ENCODE measurements at regions not wholly inside any gene's neighbourhood (a gene's known extent, or its start where the extent isn't known, plus 50 kb on each side); places are given as distances from the start of the nearest gene placed in this dataset.

- Histone ChIP-seq H3K4me3 (no peak overlapping the region), H3K9me3 (no peaks in the 10 kb centered on the region), H3K27ac (no peak overlapping the region), H3K36me3 (no peaks in the 10 kb centered on the region), H3K4me1 (no peaks in the 10 kb centered on the region), H3K27me3 (no peaks in the 10 kb centered on the region)
- no peak for DNase-seq
- TF ChIP-seq POLR2AphosphoS5 (IDR thresholded peaks at IDR 0.05): no peak
- no peak for TF ChIP-seq EP300 (IDR thresholded peaks at IDR 0.05)
- no peak for TF ChIP-seq POLR2A (IDR thresholded peaks at IDR 0.05)
- TF ChIP-seq CTCF (IDR thresholded peaks at IDR 0.05): no peak
- 59 to 81% methylated on average over 5 of the region's 5 CpGs for WGBS, 2 donors
- intact Hi-C loops (cut with DNase I): no loop called here
These were observed 120.4 kb upstream of the NEDD4L start for GRCh38 chr18:57923611-57924010.

- no peaks in the 10 kb centered on the region for H3K9me3 ChIP-seq
- 92 to 95% methylated on average over 3 of the region's 3 CpGs for WGBS, 2 donors
- H3K27me3 ChIP-seq: no peaks in the 10 kb centered on the region
- no peak for DNase-seq
- intact Hi-C loops (cut with DNase I): no loop called here
- H3K27ac ChIP-seq: no peak overlapping the region
- no peaks in the 10 kb centered on the region for H3K36me3 ChIP-seq
- H3K4me3 ChIP-seq: no peak overlapping the region
- H3K4me1 ChIP-seq: no peaks in the 10 kb centered on the region
- no peak for TF ChIP-seq EP300 (IDR thresholded peaks at IDR 0.05)
- TF ChIP-seq POLR2AphosphoS5 (IDR thresholded peaks at IDR 0.05): no peak
- no peak for TF ChIP-seq POLR2A (IDR thresholded peaks at IDR 0.05)
- TF ChIP-seq CTCF (IDR thresholded peaks at IDR 0.05): no peak
These were observed 119.8 kb upstream of the ATP8B1 start for GRCh38 chr18:57922885-57923284.

- TF ChIP-seq POLR2A (IDR thresholded peaks at IDR 0.05) (no peak), CTCF (IDR thresholded peaks at IDR 0.05) (no peak), POLR2AphosphoS5 (IDR thresholded peaks at IDR 0.05) (no peak), EP300 (IDR thresholded peaks at IDR 0.05) (no peak)
- intact Hi-C loops (cut with DNase I): no loop called here
- H3K36me3 ChIP-seq: no peaks in the 10 kb centered on the region
- H3K4me1 ChIP-seq: no peaks in the 10 kb centered on the region
- H3K27ac ChIP-seq: no peak overlapping the region
- H3K27me3 ChIP-seq: no peaks in the 10 kb centered on the region
- DNase-seq: no peak
- H3K4me3 ChIP-seq: no peak overlapping the region
- H3K9me3 ChIP-seq: no peaks in the 10 kb centered on the region
- WGBS, 2 donors: 85 to 94% methylated on average over 4 of the region's 4 CpGs
These were observed 118.6 kb upstream of the ATP8B1 start for GRCh38 chr18:57921708-57922107.

GRCh38 chr18:57920036-57920435 lies 116.9 kb upstream of the ATP8B1 start:
- no peak overlapping the region for H3K4me3 ChIP-seq
- no peaks in the 10 kb centered on the region for H3K9me3 ChIP-seq
- no peak for DNase-seq
- H3K4me1 ChIP-seq: peaks cover 0 to 7% (median 0%) of the 10 kb centered on the region in 4 donors
- WGBS, 2 donors: 82 to 91% methylated on average over 1 of the region's 1 CpG
- intact Hi-C loops (cut with DNase I): no loop called here
- H3K36me3 ChIP-seq: no peaks in the 10 kb centered on the region
- H3K27me3 ChIP-seq: no peaks in the 10 kb centered on the region
- no peak for TF ChIP-seq CTCF (IDR thresholded peaks at IDR 0.05)
- H3K27ac ChIP-seq: no peak overlapping the region

GRCh38 chr18:57918601-57919000 lies 115.5 kb upstream of the ATP8B1 start:
- no peaks in the 10 kb centered on the region for H3K27me3 ChIP-seq

More at GRCh38 chr18:57918601-57919000, 115.5 kb upstream of the ATP8B1 start:
- TF ChIP-seq CTCF (IDR thresholded peaks at IDR 0.05): no peak
- TF ChIP-seq EP300 (IDR thresholded peaks at IDR 0.05): no peak
- intact Hi-C loops (cut with DNase I): no loop called here
- H3K4me1 ChIP-seq: peaks cover 0 to 7% (median 0%) of the 10 kb centered on the region in 4 donors
- H3K4me3 ChIP-seq: no peak overlapping the region
- no peaks in the 10 kb centered on the region for H3K9me3 ChIP-seq
- DNase-seq: no peak
- 88 to 92% methylated on average over 3 of the region's 3 CpGs for WGBS, 2 donors
- no peaks in the 10 kb centered on the region for H3K36me3 ChIP-seq
- no peak overlapping the region for H3K27ac ChIP-seq

Data from sigmoid colon (tissue), 6 donors.